Uterus (tissue), 3 donors: ENCODE measurements at regions not wholly inside any gene's neighbourhood (a gene's known extent, or its start where the extent isn't known, plus 50 kb on each side); places are given as distances from the start of the nearest gene placed in this dataset.

ENCODE experiments used
- DNase-seq, 2 donors: peaks; one replicate each; pipeline ENCODE4 v3.0.0-alpha.2; 2019 to 2020
- H3K27ac ChIP-seq, 2 donors: fragments of 200-600 bp; sonication (generic); 1 replicate in 1 of 2; 2 replicates in 1 of 2; pipeline ENCODE4 v1.5.1; 2016 to 2018
- H3K27me3 ChIP-seq, 2 donors: fragments of 200-600 bp; sonication (generic); one replicate each; pipeline ENCODE4 v1.5.1; 2018 to 2019; ENCODE audit warnings: control low read depth in 1 of 2
- H3K36me3 ChIP-seq, 2 donors: fragments of 200-600 bp; sonication (generic); one replicate each; pipeline ENCODE4 v1.5.1; 2019; ENCODE audit warnings: control low read depth in 1 of 2
- H3K4me1 ChIP-seq, 2 donors: fragments of 200-600 bp; sonication (generic); one replicate each; pipeline ENCODE4 v1.5.1; 2018 to 2019; ENCODE audit warnings: control low read depth in 1 of 2
- H3K4me3 ChIP-seq, 2 donors: fragments of 200-600 bp; sonication (generic); 1 replicate in 1 of 2; 2 replicates in 1 of 2; pipeline ENCODE4 v1.5.1; 2018 to 2019; ENCODE audit warnings: mild to moderate bottlenecking in 1 of 2
- H3K9me3 ChIP-seq, 2 donors: fragments of 200-600 bp; sonication (generic); one replicate each; pipeline ENCODE4 v1.5.1; 2019; ENCODE audit warnings: control low read depth in 1 of 2
- CTCF ChIP-seq, 4 experiments: fragments of 200-600 bp in 2 of 4; fragments of 450-650 bp in 2 of 4; sonication (generic) in 2 of 4; IDR thresholded peaks; one replicate each; pipeline ENCODE4 v1.5.1; 2016 to 2019; ENCODE audit warnings: antibody characterized with exemption in 4 of 4, mild to moderate bottlenecking in 2 of 4, moderate library complexity in 1 of 4
- POLR2A ChIP-seq, 2 donors: fragments of 450-650 bp; IDR thresholded peaks; one replicate each; pipeline ENCODE4 v1.6.1; 2016; ENCODE audit warnings: antibody characterized with exemption in 2 of 2, mild to moderate bottlenecking in 1 of 2, moderate library complexity in 1 of 2
- intact Hi-C: fragments of 100-400 bp; cut with DNase I; formaldehyde crosslinking; loops from one replicate; pipeline ENCODE4 v1.15.1; 2023; ENCODE audit warnings: low total_unique reads
- donor health status: DM: yes; HTN: yes; CAD: no.

- no peaks in the 10 kb centered on the region for H3K36me3 ChIP-seq
- intact Hi-C loops: no loop called here
- H3K9me3 ChIP-seq: no peaks in the 10 kb centered on the region
- TF ChIP-seq CTCF (IDR thresholded peaks at IDR 0.05) (no peak), POLR2A (IDR thresholded peaks at IDR 0.05) (no peak)
- H3K4me1 ChIP-seq: no peaks in the 10 kb centered on the region
- no peak overlapping the region for H3K4me3 ChIP-seq
- no peaks in the 10 kb centered on the region for H3K27me3 ChIP-seq
- H3K27ac ChIP-seq: no peak overlapping the region
- DNase-seq: no peak
Observed at GRCh38 chr13:84962141-84962750, 837.0 kb downstream of the SLITRK6 start.

- TF ChIP-seq POLR2A (IDR thresholded peaks at IDR 0.05) (no peak), CTCF (IDR thresholded peaks at IDR 0.05) (no peak)
- Histone ChIP-seq H3K27ac (no peak overlapping the region), H3K36me3 (no peaks in the 10 kb centered on the region), H3K4me1 (no peaks in the 10 kb centered on the region), H3K27me3 (no peaks in the 10 kb centered on the region), H3K9me3 (no peaks in the 10 kb centered on the region), H3K4me3 (no peak overlapping the region)
- DNase-seq: no peak
- intact Hi-C loops: no loop called here
Observed at GRCh38 chr13:84961023-84961422, 838.2 kb downstream of the SLITRK6 start.

GRCh38 chr13:84959818-84960217 lies 839.4 kb downstream of the SLITRK6 start:
- no peak overlapping the region for H3K27ac ChIP-seq
- intact Hi-C loops: no loop called here
- H3K27me3 ChIP-seq: no peaks in the 10 kb centered on the region
- H3K36me3 ChIP-seq: no peaks in the 10 kb centered on the region
- H3K4me3 ChIP-seq: no peak overlapping the region
- TF ChIP-seq CTCF (IDR thresholded peaks at IDR 0.05) (no peak), POLR2A (IDR thresholded peaks at IDR 0.05) (no peak)
- no peak for DNase-seq
- no peaks in the 10 kb centered on the region for H3K9me3 ChIP-seq
- no peaks in the 10 kb centered on the region for H3K4me1 ChIP-seq

GRCh38 chr13:84954636-84955035 lies 844.6 kb downstream of the SLITRK6 start:
- no peak overlapping the region for H3K27ac ChIP-seq
- H3K9me3 ChIP-seq: no peaks in the 10 kb centered on the region
- no peak overlapping the region for H3K4me3 ChIP-seq
- H3K36me3 ChIP-seq: no peaks in the 10 kb centered on the region
- no peaks in the 10 kb centered on the region for H3K4me1 ChIP-seq
- intact Hi-C loops: no loop called here
- DNase-seq: no peak
- no peaks in the 10 kb centered on the region for H3K27me3 ChIP-seq
- TF ChIP-seq CTCF (IDR thresholded peaks at IDR 0.05) (no peak), POLR2A (IDR thresholded peaks at IDR 0.05) (no peak)

- no peak overlapping the region for H3K4me3 ChIP-seq
- intact Hi-C loops: no loop called here
- no peak overlapping the region for H3K27ac ChIP-seq
- no peaks in the 10 kb centered on the region for H3K9me3 ChIP-seq
- no peaks in the 10 kb centered on the region for H3K36me3 ChIP-seq
- no peaks in the 10 kb centered on the region for H3K4me1 ChIP-seq
- DNase-seq: no peak
- TF ChIP-seq POLR2A (IDR thresholded peaks at IDR 0.05): no peak
- no peak for TF ChIP-seq CTCF (IDR thresholded peaks at IDR 0.05)
- H3K27me3 ChIP-seq: no peaks in the 10 kb centered on the region
Observed at GRCh38 chr13:84951128-84951527, 848.1 kb downstream of the SLITRK6 start.
